ENCODE measurements at regions not wholly inside any gene's neighbourhood (a gene's known extent, or its start where the extent isn't known, plus 50 kb on each side); places are given as distances from the start of the nearest gene placed in this dataset.

DNA sequence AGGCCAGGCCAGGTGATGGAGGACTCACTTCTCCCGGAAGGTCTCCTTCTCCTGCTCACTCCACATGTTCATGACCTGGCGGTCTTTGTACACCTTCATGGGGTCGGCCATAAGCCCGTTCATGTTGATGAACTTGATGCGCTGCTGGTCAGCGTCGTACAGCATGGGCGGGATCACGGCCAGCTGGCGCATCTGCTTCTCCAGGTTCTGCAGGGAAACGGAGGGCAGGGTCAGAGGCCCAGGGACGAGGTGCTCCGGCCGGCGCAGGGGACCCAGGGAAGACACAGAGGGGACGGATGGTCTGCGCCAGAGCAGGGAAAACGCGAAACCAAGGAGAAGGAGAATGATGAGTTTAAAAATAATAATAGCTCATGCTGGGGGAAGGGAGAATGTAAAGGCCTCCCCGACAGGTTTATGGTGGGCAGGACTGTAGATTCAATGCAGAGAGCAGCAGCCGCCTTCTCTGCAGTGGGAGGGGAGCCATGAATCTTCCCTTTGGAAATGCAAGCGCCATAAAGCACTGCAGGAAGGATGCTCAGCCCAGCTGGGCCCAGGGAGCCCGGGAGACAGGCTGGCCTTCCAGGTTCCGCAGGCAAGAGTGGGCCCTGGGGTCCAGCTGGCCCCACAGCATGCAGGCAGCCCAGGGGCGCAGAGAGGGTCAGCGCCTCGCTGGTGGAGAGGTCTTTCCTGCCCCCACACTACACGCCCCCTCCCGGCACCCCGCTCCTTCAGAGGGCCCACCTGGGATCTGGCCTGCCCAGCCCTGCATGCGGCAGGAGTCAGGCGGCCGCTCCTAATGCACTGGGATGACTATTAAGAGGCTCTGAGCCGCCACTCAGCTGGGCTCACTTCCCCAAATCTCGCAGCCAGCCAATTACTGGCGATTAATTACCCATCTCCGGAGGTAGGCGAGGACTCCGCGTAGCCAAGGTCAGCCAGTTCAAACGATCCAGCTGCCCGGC is 132.0 kb downstream of the RFLNA start:
- no peak for DNase-seq

DNA sequence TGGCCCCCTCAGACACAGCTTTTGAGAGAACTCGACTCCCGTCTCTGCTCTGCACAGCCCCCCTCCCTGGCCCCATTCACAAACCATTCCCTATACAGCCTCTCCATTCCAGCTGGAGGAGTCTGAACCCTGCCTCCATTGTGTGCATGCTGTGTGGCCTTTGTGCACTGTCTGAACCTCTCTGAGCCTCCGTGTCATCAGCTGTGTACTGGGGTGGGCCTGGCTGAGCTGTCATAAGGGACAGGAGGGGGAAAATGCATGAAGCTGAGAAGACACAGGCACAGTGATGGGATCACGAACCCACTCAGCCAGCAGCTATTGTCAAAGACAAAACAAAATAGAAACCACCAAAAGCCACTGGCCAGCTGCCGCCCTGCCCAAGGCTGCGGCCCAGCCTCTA is 130.8 kb downstream of the RFLNA start:
- no peak for DNase-seq

DNA sequence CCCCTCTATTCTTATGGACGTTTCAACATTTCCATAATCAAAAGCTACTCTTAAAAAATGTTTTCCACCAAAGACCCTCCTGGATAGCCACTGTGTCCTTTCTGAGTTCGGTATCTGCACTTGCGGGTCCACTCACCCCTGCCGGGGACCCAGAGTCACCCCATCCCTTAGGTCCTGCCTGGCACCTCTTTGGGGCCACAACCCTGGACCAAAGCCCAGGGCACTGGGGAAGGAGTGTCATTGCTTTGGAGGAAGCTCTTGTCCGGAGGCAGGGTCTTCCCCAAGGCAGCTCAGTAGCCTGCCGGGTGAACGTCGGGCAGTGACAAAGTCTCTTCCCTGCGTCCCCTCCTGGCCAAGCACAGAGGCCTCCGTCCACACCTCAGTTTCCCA is 129.6 kb downstream of the RFLNA start:
- DNase-seq: no peak

DNA sequence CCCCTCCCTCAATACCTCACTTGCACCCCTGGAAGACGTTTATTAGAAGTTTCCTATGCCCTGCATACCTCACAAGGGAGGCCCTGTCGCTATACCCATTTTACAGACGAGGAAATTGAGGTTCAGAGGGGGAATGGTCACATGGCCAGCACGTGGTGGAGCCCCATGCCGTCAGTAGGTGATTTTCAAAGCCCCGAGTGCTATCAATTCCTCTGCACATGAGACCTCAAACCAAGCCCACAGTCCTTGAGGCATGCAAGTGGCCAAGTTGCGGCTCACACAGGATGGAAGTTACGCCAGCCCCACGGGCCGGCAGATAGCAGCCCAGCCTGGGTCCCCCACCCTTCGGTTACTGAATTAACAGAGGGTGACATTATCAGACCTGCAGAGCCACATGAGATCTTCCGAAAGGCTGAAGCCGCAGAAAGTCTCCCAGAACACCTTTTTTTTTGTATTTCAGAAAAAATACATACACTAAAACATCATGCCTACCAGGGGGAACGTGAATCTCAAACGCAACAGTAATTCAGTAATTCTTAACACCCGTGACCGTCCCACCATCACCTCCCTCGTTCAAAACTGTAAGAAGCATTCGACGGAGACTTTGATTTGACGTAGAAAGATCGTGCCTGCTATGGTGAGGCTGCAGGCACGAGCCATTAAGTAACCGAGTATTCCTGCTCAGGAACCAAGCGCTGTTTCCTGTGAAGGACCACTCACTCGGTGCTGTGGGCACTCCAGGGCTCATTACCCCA is 129.0 kb downstream of the RFLNA start:
- DNase-seq: no peak

DNA sequence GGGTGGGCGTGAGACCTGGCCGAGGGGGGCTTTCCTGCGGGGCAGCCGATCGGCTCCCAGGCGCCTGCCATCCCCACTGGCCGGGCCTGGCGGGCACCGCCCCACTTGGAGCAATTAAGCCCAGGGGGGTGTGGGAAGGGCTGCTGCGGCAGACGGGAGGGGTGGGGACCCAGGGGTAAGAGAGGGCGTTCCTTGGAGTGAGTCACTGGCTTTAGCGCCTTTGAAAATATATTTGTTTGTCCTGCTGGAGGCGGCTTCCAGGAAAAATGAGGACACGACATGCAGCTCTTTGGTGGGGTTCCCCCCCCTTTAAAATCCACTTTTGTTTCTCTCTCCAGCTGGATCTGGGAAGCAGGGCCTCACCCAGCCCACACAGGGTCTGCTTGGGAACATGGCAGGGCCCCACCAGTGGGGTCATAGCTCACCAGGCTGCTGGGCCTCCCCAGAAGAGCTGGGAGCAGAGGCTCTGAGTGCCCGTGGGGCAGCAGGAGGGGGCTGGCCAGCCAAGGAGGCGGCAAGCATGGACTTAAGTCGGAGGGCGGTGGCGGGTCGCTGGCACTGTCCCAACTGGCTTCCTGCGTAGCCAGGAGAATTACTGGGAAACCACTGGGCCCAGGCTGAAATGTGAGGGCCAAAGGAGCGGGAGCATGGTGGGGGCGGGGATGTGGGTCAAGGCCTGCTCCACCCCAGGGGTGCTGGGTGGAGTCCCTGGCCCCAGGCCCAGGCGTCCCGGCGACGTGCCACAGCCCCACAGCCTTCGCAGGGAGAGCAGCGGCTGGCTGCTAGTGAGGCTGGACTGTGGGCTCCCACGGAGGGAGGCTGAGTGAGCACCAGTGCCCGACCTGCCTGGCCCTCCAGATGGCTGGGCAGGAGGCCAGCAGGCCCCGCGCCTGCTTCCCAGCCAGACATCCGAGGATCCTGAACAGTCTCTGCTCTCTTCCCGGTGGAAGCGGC is 128.0 kb downstream of the RFLNA start:
- no peak for DNase-seq

DNA sequence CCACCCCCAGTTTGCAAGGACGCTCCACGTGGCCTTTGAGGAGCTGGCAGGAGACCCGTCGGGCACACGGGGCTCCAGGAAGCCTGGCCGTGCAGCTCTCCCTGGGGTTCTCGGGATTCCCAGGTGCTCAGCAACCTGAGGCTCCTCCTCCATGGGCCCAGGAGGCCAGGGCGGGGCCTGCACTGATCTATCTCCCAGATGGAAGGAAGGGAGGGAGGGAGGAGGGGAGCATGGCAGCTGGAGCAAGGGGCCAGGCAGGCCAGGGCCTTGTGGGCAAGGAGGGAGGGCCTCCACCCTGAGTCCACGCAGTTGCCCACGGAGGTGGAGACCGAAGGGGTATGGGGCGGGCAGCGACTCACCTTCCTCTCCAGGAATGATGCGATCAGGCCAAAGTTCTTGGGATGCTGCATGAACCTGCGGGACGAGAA is 127.3 kb downstream of the RFLNA start:
- DNase-seq: no peak

DNA sequence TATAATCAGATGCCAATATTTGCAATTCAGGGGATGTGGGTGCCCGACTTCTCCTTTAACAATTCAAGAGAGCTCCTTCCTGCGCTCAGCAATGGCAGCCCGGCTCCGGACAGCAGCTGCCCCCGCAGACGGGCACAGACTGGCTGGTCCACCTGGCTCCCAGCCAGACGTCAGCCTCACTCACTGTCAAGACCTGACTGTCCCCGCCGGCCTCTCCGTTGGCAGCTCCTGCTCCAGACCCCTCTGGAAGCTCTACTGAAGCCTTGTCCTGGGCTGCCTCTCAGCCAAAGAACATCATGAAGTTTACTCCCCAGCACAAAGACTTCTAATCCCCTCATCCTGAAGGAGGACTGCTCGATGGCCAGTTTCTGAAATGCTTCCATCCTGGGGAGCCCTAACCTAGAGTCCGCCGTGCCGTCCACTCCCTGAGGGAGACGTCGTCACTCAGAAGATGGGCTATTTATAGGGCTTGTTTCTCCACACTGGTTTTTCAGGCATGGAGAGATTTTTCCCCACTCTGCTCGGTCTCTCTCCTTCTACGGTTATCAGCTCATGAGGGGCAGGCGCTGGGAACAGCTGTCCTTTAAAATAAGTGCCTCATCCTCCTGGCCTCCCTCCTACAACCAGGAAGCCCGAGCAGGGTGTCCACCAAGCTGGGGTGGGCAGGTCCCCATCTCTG is 126.2 kb downstream of the RFLNA start:
- DNase-seq: no peak

DNA sequence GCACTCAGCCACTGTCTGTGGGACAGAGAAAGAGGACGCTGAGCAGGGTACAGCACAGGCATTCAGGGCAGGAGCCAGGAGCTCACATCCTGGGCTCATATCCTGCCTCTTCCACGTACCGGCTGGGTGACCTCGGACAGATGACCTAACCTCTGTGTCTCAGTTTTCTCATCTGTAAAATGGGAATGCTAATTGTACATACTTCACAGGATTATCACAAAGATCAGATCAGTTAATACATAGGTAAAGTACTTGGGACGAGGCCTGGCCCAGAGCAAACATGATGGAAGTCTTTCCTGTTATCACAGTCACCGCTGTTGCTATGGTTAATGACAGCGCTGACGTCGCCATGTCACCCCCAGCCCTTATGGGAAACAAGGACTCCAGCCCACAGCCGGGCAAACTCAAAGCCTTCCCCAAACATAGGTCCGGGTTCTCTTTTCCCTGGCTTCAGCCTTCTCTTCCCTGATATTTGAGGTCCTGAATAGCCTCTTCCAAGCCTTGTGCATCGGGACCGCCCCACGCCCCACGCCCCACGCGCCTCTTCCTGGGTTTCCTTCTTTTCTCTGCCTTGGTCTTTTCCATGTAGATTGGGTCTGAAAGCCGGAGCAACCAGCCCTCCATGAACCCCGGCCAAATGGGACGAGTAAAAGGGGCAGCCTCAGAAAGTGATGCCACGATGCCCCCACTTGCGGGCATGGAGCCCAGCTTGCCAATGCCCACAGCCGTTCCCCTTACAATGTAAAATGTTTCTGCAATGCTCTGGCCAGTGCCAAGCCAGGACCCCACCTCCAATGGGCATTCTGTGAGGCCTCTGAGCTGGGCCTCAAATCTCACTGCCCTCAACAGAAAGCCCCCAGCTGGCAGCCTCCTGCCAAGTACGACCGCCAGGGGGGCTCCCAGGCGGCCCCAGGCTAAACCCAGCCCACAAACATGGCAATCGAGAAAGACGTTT is 125.4 kb downstream of the RFLNA start:
- no peak for DNase-seq

DNA sequence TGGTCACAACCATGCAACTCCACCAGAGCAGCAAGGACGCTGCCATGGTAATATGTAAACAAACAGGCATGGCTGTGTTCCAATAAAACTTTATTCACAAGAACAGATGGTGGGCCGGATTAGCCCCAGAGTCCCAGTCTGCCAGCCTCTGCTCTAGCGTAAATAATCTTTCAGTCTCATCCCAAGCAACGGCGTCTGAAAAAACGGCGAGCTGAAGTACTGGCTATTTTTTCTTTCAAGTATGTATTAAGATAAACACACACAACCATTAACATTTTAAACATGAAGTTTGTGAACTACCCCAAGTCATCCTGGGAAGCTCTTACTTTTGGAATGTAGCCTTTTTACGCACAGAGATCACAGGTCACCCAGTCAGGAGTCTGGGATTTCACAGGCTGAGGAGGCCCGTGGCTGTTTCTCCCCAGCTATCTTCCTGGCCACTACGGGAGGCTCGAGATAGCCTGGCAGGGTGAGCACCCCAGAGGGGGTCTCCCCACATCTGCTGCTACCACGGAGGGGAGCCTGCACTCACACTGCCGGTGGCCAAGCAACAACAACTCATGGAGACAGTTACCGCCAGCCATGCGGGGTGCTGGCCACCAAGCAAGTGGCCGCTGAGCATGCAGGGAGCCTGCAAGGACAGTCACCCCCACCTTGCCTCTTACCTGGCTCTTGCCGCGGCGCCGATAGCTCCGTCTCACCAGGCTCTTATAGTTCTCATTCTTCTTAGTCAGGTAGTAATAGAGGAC is 124.6 kb downstream of the RFLNA start:
- DNase-seq: no peak

DNA sequence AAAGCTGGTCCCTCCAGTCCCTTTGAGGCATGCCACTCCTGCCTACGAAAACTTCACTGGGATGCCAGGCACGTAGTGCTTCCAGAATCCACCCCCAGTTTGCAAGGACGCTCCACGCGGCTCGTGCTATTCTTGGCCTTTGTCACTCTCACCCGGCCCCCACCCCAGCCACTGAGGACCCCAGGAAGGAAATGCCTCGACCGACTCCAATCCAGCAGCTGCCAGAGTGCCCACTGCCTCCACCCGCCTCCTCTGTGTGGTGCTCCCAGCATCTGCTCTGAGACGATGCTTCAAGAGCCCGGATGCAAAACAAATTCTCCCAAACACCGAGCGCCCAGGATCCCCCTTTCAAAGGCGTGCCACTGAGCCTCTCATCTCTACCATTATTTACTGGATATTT is 123.9 kb downstream of the RFLNA start:
- DNase-seq: no peak

DNA sequence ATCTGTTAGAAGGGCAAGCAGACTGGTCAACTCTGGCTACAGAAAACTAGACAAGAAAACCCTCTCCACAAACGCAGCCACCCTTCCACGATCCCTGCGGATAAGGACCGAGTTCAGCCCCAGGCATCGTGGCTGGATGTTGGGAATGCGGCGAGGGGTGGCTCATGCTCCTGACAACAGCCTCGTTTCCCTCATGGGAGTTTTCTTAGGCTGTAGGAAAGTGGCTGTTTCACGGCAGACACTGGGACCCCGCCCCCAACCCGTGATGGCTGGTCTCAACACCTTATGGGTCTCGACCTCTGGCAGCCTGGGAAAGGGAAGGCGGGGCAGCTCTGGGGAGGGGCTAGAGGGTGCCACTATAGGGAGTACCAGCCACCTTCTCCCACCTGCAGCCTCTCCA is 123.3 kb downstream of the RFLNA start:
- DNase-seq: no peak

DNA sequence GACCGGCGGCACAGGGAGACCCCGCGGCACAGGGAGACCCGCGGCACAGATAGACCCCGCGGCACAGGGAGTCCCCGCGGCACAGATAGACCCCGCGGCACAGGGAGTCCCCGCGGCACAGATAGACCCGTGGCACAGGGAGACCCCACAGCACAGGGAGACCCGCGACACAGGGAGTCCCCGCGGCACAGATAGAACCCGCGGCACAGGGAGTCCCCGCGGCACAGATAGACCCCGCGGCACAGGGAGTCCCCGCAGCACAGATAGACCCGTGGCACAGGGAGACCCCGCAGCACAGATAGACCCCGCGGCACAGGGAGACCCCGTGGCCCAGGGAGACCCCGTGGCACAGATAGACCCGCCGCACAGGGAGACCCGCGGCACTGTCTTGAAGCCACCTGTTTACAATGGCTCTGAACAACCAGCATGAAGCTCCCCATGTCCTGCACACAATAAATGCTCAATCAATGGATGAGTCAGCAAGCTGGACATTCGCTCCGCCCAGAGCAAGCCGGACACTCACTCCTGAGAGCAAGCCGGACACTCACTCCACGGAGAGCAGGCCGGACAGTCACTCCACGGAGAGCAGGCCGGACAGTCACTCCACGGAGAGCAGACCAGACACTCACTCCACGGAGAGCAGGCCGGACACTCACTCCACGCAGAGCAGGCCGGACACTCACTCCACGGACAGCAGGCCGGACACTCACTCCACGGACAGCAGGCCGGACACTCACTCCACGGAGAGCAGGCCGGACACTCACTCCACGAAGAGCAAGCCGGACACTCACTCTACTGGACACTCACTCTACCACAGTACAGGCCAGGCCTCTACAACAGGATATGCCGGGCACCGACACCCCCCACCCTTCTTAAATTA is 121.9 kb downstream of the RFLNA start:
- no peak for DNase-seq

DNA sequence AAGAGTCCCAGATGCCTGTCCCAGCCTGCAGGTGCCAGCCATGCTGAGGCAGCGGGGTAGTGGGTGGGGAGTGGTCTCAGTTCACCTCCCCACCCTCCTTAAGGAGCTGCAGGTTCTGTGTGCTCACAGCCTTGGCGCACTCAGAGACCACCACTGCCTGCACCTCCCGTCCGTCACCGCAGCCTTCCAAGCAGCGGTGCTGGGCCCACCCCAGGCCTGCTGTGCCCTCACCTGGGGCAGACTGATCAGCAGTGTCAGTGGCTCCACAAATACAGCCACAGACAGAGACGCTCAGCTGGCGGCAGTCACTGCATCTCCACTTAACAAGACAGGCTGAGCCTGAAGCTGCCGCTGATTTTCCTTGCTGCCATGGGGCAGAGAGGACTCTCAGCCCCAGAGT is 120.2 kb downstream of the RFLNA start:
- no peak for DNase-seq

DNA sequence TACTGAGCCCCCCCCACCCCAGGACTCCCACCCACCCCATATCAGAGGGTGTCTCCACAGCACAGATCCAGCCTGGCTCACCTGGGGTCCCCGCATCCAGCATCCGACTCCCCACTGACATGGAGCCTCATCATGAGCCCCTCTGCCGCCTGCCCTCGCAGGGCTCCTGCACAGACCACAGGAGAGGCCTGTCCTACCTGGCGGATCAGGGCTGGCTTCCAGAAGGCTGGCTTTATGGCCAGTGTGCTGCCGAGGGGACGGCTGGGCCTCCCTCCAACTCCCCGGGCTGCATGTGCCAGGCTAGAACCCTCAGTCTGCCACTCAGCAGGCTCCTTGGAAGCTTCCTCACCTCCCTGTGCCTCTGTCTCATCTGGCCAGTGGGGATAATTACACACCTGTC is 119.0 kb downstream of the RFLNA start:
- DNase-seq: no peak

DNA sequence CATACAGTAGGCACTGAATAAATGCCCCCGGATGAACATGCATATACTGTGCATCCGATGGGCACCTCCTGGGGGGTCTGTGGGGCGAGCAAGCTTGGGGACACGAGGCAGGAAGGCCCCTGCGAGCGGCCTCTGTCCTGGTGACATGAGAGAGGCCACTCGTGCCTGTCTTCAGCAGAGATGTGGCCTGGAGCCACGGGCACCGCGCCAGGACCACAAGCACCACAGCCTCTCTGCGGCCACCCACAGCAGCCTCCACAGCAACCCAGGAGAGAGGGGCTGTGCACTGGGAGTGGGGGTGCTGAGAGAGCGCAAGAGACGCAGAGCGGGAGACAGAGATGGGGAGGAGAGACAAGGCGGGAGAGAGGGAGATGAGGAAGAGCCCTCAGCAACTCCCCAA is 118.5 kb downstream of the RFLNA start:
- DNase-seq: no peak

DNA sequence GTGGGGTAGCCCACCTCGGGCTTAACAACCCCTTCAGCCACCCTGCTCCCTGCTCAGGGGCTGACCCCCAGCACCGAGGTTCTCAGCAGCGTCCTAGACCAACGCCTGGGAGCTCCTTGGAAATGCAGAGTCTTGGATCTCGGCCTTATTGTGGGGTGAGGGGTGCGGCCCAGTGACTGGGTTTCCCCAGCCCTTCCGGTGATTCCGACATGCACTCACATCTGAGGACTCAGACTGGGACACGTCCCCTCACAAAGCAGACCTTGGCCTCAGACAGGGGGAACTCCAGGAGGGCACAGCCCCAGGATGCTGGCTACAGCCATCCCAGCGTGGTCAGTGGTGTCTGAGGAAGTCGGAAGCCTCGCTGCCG is 117.7 kb downstream of the RFLNA start:
- no peak for DNase-seq

DNA sequence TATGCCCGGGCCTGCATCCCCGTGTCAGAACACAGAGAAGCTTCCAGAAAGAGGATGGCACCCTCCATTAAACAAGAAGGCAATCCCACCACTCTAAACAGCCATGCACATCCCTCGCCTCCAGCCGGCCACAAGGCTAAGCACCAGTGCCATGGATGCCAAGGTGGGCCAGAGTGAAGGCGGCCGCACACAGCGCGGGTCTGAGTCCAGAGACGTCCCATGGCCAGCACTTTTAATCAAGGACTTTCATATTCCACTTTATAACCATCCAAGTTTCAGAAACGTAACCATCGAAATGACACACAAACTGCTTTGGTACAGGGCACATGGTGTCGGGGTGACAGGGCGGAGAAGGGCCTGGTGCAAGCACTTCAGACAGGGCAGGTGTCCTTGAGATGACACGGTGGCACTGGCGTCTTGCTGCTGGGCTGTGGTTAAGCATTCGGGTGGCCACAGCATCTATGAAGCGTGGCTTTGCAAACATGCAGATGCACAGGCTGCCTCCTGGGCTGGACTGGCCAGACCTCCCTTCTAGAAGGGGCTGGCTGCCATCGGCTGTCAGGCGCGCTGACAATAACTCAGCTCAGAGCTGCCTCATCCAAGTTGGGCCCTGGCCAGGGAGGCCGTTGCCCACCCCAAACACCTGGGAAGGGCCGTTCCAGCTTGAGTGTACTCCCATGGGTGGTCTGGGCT is 117.2 kb downstream of the RFLNA start:
- no peak for DNase-seq

DNA sequence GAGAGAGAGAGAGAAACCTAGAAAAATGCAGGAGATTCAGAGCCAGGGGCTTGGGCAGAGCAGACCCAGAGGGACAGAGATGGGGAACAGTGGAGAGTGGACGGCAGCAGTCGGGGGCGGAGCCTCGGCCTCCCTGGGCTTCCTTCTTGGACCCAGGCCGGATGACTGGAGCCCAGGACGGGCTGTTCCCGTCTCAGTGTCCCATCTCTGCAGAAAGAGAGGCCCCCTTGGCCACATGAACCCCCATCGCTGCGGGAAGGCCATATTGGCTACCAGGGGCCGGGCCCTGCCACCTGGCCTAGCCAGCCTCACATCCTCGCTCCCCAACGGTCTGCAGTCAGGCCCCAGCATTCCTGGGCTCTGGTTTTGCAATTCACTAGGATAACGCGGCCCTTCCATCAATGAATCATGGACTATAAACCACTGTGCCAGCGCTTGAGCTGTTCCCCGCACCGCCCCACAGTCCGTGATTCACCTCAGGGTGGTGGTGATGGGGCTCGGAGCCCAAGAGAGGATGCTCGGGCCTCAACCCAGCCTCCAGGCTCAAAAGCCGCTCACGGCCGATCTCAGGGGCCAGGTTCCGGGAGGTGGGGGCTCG is 116.5 kb downstream of the RFLNA start:
- no peak for DNase-seq
